ENCODE measurements at regions not wholly inside any gene's neighbourhood (a gene's known extent, or its start where the extent isn't known, plus 50 kb on each side); places are given as distances from the start of the nearest gene placed in this dataset.

- DNase-seq (ENCODE audit: low read depth in 2 of 3, low spot score in 1 of 3) = no peak
These were observed 69.6 kb upstream of the MACF1 start for GRCh38 chr1:39134768-39135333.

GRCh38 chr1:39136638-39137037 lies 67.9 kb upstream of the MACF1 start:
- no peak for DNase-seq (ENCODE audit: low read depth in 2 of 3, low spot score in 1 of 3)

DNA sequence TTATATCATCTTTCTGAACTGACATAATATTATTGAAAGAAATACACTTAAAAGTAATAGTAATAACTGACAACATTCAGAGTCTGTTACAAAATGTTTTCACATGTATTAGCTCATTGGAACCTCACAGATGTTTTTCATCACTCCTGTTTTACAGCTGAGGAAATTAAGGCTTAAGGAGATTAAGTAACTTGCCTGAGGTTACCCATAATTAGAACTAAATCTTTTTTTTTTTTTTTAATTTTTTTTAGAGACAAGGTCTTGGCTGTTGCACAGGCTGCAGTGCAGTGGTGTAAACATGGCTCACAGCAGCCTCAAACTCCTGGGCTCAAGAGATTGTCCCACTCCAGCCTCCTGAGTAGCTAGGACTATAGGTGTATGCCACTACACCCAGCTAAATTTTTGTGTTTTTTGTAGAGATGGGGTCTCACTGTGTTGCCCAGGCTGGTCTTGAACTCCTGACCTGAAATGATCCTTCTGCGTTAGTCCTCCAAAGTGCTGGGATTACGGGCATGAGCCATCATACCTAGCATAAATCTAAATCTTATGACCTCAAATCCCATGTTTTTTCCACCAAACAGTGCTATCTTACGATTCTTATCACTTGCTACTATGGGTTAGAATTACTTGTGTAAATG lies 64.7 kb upstream of the MACF1 start:
- DNase-seq (ENCODE audit: low read depth in 2 of 3, low spot score in 1 of 3) = no peak

DNA sequence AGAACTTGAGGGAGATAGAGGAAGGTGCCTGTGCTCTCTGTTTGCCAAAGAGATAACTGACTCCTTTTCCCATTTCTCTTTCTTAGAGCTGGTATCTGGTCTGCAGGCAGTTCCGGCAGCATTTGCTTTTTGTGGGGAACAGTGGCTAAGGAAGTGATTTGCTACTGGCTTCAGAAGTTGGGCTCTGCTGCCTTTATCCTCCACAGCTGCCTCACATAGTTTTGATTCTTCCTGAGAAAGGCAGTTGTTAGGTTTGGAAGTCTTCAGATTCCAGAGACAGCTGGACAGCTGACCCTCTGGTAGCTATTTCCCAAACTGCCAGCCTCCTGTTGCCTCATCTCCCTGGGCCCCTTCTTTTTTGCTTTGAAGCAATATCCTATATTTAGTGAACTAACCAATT lies 62.6 kb upstream of the MACF1 start:
- no peak for DNase-seq (ENCODE audit: low read depth in 2 of 3, low spot score in 1 of 3)

- DNase-seq (ENCODE audit: low read depth in 2 of 3, low spot score in 1 of 3) = no peak
These were observed 62.0 kb upstream of the MACF1 start for GRCh38 chr1:39142401-39143060.

- no peak for DNase-seq (ENCODE audit: low read depth in 2 of 3, low spot score in 1 of 3)
These were observed 59.6 kb upstream of the MACF1 start for GRCh38 chr1:39144924-39145323.

DNA sequence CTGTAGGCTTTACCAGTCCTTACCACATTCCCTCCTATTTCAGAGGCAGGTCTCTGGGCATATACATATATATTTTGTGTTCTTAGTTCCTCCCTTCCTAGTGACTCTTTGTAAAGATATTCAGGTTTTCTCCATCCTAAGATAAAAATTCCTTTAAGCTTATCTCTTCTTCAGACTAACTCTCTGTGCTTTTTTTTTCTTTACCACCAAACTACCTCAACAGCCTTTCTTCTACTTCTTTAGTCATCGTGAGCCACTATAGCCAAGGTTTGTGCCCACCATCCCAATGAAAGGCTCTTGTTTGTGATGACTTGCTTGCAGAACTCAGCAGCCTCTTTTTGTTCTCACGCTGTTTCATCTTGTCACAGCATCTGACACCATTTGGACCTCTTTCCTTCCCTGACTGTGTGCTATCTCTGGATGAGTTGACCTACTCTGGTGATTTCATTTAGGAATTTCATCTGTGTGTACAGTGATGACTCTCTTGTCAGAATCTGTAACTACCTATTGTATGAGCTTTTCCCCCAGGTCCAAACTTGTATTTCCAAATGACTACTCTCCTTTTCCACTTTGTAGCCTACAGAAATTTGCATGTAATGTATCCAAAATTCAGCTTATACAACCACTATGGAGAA lies 59.0 kb upstream of the MACF1 start:
- DNase-seq (ENCODE audit: low read depth in 2 of 3, low spot score in 1 of 3) = no peak

GRCh38 chr1:39146681-39147080 lies 57.8 kb upstream of the MACF1 start:
- DNase-seq (ENCODE audit: low read depth in 2 of 3, low spot score in 1 of 3) = no peak

DNA sequence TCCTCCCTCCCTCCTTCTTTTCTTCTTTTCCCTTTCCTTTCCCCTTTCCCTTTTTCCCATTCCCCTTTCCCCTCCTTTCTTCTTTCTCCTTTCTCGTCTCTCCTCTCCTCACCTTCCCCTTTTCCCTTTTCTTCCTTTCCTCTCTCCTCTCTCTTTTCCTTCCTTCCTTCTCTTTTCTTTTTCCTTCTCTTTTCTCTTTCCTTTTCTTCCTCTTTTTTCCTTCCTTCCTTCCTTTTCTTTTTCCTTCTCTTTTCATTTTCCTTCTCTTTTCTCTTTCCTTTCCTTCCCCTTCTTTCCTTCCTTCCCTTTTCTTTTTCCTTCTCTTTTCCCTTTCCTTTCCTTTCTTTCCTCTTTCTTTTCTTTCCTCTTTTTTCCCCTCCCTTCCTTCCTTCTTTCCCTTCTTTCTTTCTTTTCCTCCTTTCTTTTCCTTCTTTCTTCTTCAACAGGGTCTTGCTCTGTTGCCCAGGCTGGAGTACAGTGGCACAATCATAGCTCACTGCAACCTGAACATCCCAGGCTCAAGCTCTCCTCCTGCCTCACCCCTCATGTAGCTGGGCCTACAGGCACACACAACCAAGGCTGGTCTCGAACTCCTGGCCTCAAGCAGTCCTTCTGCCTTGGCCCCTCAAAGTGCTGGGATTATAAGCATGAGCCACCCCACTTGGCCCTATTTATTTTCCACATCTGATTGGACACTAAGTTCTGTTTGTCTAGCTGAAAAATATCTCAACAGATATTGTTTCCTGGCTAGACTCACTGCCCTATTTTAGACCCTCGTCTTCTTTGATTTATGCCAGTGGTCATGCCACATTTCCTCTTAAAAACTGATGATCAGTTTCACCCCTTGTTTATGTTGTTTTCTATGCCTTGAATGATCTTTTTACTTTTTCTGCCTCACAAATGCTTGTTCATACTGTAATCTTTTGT lies 57.1 kb upstream of the MACF1 start:
- DNase-seq (ENCODE audit: low read depth in 2 of 3, low spot score in 1 of 3) = no peak

- DNase-seq (ENCODE audit: low read depth in 2 of 3, low spot score in 1 of 3) = no peak
These were observed 55.6 kb upstream of the MACF1 start for GRCh38 chr1:39148942-39149341.

GRCh38 chr1:39149509-39149908 lies 55.0 kb upstream of the MACF1 start:
- DNase-seq (ENCODE audit: low read depth in 2 of 3, low spot score in 1 of 3) = no peak

DNA sequence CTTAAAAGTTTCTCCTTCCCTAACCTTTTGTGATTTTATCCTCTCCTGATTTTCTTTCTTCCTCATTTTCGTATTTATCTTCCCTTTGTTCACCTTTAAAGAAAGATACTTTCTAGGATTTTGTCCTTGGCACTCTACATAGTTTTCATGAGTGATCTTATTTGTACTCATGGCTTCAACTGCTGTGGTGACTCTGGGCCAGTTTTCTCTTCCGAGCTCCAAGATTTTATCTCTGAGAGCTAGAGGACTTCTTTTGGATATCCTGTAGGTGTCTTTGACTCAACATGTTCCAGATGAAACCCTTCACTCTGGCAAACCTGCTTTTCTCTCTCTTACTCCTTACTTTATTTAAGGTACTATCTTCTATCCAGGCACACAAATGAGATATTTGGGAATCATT lies 53.7 kb upstream of the MACF1 start:
- no peak for DNase-seq (ENCODE audit: low read depth in 2 of 3, low spot score in 1 of 3)

GRCh38 chr1:39151267-39151666 lies 53.2 kb upstream of the MACF1 start:
- DNase-seq (ENCODE audit: low read depth in 2 of 3, low spot score in 1 of 3) = no peak

DNA sequence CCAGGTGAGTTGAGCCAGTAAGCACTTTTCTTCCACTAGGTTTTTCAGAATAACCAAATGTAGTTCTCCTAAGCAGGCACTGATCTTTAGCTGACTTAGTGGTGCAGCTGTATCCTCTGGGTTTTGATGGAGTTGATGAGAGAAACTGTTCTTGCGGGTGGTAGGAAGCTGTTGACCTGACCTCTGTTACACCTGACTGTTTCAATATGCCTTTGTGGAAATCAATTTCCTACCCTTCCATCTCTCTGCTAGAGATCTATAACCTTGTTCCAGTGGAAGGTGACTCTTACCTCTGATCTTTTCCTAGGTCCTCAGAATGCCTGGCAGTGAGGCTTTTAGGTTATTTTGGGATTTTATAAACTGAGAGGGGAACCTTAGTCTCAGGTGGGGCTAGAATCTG lies 51.6 kb upstream of the MACF1 start:
- no peak for DNase-seq (ENCODE audit: low read depth in 2 of 3, low spot score in 1 of 3)

- no peak for DNase-seq (ENCODE audit: low read depth in 2 of 3, low spot score in 1 of 3)
These were observed 50.8 kb upstream of the MACF1 start for GRCh38 chr1:39153684-39154083.

DNA sequence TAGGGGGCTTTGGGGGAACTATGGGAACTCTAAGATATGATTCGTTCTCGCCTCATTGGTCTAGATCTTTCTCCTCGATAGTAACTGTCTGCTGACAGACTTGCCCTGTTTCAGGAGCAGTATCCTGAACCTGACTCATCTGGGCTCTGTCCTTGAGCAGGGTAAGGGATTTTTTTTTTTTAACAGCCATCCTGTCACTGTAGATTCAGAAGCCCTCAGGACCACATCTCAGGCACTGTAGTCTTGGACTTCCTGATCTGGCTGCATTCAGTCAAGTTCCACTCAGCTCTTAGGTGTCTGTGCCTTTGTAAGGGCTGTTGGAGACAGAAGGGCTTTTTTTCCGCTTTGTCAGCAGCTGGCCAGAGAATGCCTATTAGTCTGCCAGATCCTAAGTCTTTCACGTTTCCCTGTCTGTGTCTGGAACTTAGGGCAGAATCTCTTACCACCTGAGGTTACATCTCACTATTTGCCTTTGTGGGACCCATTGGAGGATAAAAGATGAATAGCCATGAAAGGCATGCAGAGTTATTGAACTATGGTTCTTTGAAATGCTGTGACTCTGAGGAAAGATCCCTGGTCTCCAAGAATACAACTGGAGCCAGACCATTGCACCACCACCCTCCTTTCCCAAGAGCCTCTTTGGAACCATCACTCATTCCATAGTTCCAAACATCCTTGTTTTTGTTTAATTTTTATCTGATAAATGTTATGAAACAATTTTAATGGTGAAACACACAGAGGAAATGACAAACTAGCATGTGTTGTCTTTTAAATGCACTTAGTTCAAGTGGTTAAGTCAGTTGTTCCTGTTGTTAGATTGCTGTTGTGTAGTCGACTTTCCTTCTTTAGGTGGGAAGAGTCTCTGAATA lies 49.7 kb upstream of the MACF1 start:
- DNase-seq (ENCODE audit: low read depth in 2 of 3, low spot score in 1 of 3) = no peak

All from stimulated activated CD4-positive, alpha-beta T cell treated with anti-CD3 and anti-CD28 coated beads, Interleukin-12 subunit alpha, Interleukin-12 subunit beta, amount 100 ng/mL, for 48 hours (primary cell).